PC-9 (cell line): ENCODE measurements at regions not wholly inside any gene's neighbourhood (a gene's known extent, or its start where the extent isn't known, plus 50 kb on each side); places are given as distances from the start of the nearest gene placed in this dataset.

ENCODE experiments used
- CTCF ChIP-seq: fragments of 200-600 bp; sonication (generic); conservative IDR thresholded peaks from 2 replicates; pipeline ENCODE4 v1.6.1; 2017; ENCODE audit warnings: mixed run types, antibody characterized with exemption, mild to moderate bottlenecking, moderate library complexity
- EZH2 ChIP-seq: fragments of 200-600 bp; sonication (generic); IDR thresholded peaks from 2 replicates; pipeline ENCODE4 v1.8.0; 2017; ENCODE audit warnings: antibody characterized with exemption, low read depth

GRCh38 chr16:79267781-79268180 lies 332.8 kb downstream of the MAF start:
- TF ChIP-seq CTCF = no peak
- TF ChIP-seq EZH2 = no peak
